ENCODE measurements at regions not wholly inside any gene's neighbourhood (a gene's known extent, or its start where the extent isn't known, plus 50 kb on each side); places are given as distances from the start of the nearest gene placed in this dataset.

- no peak for TF ChIP-seq PRDM10 (CRISPR knock-in tag; IDR thresholded peaks at IDR 0.05; ENCODE audit: low read depth)
- TF ChIP-seq AKNA (CRISPR knock-in tag; IDR thresholded peaks at IDR 0.05; ENCODE audit: borderline replicate concordance): no peak
- TF ChIP-seq ZNF20 (CRISPR knock-in tag; IDR thresholded peaks at IDR 0.05): no peak
- no peak for TF ChIP-seq HOXA7 (CRISPR knock-in tag; IDR thresholded peaks at IDR 0.05)
- TF ChIP-seq KDM3A (CRISPR knock-in tag; IDR thresholded peaks at IDR 0.05; ENCODE audit: low read depth): peak; percentile 100
- peak; percentile 47; the same call in 1 of the 2 replicates for TF ChIP-seq KMT2B (CRISPR knock-in tag; IDR thresholded peaks at IDR 0.05)
- 0 out of 2 replicates have a peak, but pooled peaks have one; percentile 40 for TF ChIP-seq ZNF121 (CRISPR knock-in tag; IDR thresholded peaks at IDR 0.05)
- no peak for TF ChIP-seq TBP (CRISPR knock-in tag; IDR thresholded peaks at IDR 0.05)
- no peak for TF ChIP-seq HINFP (CRISPR knock-in tag; IDR thresholded peaks at IDR 0.05; ENCODE audit: low read depth)
- TF ChIP-seq ZNF333 (CRISPR knock-in tag; IDR thresholded peaks at IDR 0.05; ENCODE audit: borderline replicate concordance): no peak
- TF ChIP-seq ZSCAN31 (CRISPR knock-in tag; IDR thresholded peaks at IDR 0.05; ENCODE audit: low read depth): no peak
- no peak for TF ChIP-seq RFX3 (CRISPR knock-in tag; IDR thresholded peaks at IDR 0.05)
- no peak for TF ChIP-seq ZFP36 (IDR thresholded peaks at IDR 0.05; ENCODE audit: borderline replicate concordance, low read depth, low read length, partially characterized antibody)
- no peak for TF ChIP-seq ZNF276 (CRISPR knock-in tag; IDR thresholded peaks at IDR 0.05; ENCODE audit: low read depth)
- TF ChIP-seq GABPA (IDR thresholded peaks at IDR 0.05; ENCODE audit: low read depth, low read length): peak; percentile 27; the same call in 1 of the 2 replicates
- no peak; the same call in 1 of the 2 replicates for TF ChIP-seq GABPA (CRISPR knock-in tag; IDR thresholded peaks at IDR 0.05; ENCODE audit: low read depth)
- TF ChIP-seq ZBTB3 (CRISPR knock-in tag; IDR thresholded peaks at IDR 0.05; ENCODE audit: borderline replicate concordance, low read depth): no peak
These were observed 277.5 kb upstream of the AGTR2 start (continued) for GRCh38 chrX:115892787-115893671.
